ENCODE measurements at regions not wholly inside any gene's neighbourhood (a gene's known extent, or its start where the extent isn't known, plus 50 kb on each side); places are given as distances from the start of the nearest gene placed in this dataset.

DNA sequence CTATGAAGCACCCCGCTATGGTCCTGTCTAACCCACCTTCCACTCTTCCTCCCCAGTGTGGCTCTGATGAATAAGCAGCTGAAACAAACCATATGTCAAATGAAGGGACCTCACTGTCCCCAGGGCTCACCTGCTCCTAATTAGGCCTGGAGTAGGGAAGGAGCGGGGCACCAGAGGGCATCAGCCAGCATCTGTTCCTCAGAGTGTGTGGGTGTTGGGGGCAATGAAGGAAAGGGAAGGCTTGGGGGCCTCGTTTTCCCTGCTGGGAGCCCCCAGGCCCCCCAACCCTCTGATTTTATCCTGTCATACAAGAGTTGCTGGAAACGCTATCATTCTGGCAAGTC lies 274.7 kb downstream of the HAUS1 start:
- TF ChIP-seq, protein P1, sequence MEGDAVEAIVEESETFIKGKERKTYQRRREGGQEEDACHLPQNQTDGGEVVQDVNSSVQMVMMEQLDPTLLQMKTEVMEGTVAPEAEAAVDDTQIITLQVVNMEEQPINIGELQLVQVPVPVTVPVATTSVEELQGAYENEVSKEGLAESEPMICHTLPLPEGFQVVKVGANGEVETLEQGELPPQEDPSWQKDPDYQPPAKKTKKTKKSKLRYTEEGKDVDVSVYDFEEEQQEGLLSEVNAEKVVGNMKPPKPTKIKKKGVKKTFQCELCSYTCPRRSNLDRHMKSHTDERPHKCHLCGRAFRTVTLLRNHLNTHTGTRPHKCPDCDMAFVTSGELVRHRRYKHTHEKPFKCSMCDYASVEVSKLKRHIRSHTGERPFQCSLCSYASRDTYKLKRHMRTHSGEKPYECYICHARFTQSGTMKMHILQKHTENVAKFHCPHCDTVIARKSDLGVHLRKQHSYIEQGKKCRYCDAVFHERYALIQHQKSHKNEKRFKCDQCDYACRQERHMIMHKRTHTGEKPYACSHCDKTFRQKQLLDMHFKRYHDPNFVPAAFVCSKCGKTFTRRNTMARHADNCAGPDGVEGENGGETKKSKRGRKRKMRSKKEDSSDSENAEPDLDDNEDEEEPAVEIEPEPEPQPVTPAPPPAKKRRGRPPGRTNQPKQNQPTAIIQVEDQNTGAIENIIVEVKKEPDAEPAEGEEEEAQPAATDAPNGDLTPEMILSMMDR (IDR thresholded peaks at IDR 0.05; ENCODE audit: extremely low read depth in 1 of 2, insufficient read depth in 1 of 2, low read depth in 1 of 2, low read length in 2 of 2) = no peak
- no peak for TF ChIP-seq EZH2 (IDR thresholded peaks at IDR 0.05; ENCODE audit: borderline replicate concordance, low read depth, low read length, severe bottlenecking)
- no peak for TF ChIP-seq GATA2 (IDR thresholded peaks at IDR 0.05; ENCODE audit: insufficient read depth, insufficient read length, low read depth, low read length)
- no peak for TF ChIP-seq FOS (IDR thresholded peaks at IDR 0.05; ENCODE audit: borderline replicate concordance, insufficient read depth, low read length)
- no peak for TF ChIP-seq POLR2A (IDR thresholded peaks at IDR 0.05; ENCODE audit: low read depth, low read length)
- TF ChIP-seq JUN (IDR thresholded peaks at IDR 0.05; ENCODE audit: borderline replicate concordance, insufficient read depth, insufficient read length, low read depth) = no peak
- TF ChIP-seq, protein P2, sequence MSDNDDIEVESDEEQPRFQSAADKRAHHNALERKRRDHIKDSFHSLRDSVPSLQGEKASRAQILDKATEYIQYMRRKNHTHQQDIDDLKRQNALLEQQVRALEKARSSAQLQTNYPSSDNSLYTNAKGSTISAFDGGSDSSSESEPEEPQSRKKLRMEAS (IDR thresholded peaks at IDR 0.05; ENCODE audit: insufficient read depth, insufficient read length) = no peak
- TF ChIP-seq MYC (IDR thresholded peaks at IDR 0.05; ENCODE audit: low read depth, low read length) = no peak
- no peak for TF ChIP-seq POLR2AphosphoS5 (IDR thresholded peaks at IDR 0.05; ENCODE audit: insufficient read depth, low read depth, low read length)
- no peaks in the 10 kb centered on the region for H3K9me3 ChIP-seq (replicated peaks; ENCODE audit: control insufficient read depth, insufficient read depth, low read length)
- no peaks in the 10 kb centered on the region for H4K20me1 ChIP-seq (replicated peaks; ENCODE audit: control insufficient read depth, extremely low read depth, insufficient read depth, low read length)
- H3K4me3 ChIP-seq (replicated peaks in 1 of 3; ENCODE audit: insufficient read depth in 1 of 3, low read depth in 1 of 3, low read length in 3 of 3) = no peak overlapping the region
- no peak overlapping the region for H3K27ac ChIP-seq (ENCODE audit: insufficient read depth, low read depth, low read length)
- no peak overlapping the region for H3K4me2 ChIP-seq (ENCODE audit: insufficient read depth, low read length)
- no TSS peak for BruUV-seq (replicated peaks)
- ChIA-PET CTCF (no interaction called here), POLR2A (no interaction called here)
- no peaks in the 10 kb centered on the region for H3K27me3 ChIP-seq (ENCODE audit: control insufficient read depth in 2 of 2, insufficient read depth in 2 of 2, low read length in 2 of 2)
- H3K36me3 ChIP-seq (ENCODE audit: control insufficient read depth in 2 of 2, extremely low read depth in 1 of 2, insufficient read depth in 2 of 2, low read length in 2 of 2) = no peaks in the 10 kb centered on the region
- dilution Hi-C loops (cut with MboI; ENCODE audit: extremely low pct_ligation_motif_present, low sequenced_read_pairs) (no loop called here), intact Hi-C loops (cut with micrococcal nuclease) (no loop called here)
- no peak for DNase-seq (ENCODE audit: low read depth, low spot score)
- no peaks in the 10 kb centered on the region for H3K79me2 ChIP-seq (ENCODE audit: control insufficient read depth, insufficient read depth, low read length)
- no peaks in the 10 kb centered on the region for H3K9me1 ChIP-seq (replicated peaks; ENCODE audit: control insufficient read depth, extremely low read depth, insufficient read depth, low read length)
- FAIRE-seq = no peak
- no peak overlapping the region for H2AFZ ChIP-seq (ENCODE audit: low read depth, low read length)
- no peaks in the 10 kb centered on the region for H3K4me1 ChIP-seq (ENCODE audit: control insufficient read depth, extremely low read depth, insufficient read depth, low read length)
- H3K9ac ChIP-seq (replicated peaks; ENCODE audit: extremely low read depth, insufficient read depth, low read length) = no peak overlapping the region
